ENCODE measurements at regions not wholly inside any gene's neighbourhood (a gene's known extent, or its start where the extent isn't known, plus 50 kb on each side); places are given as distances from the start of the nearest gene placed in this dataset.
A peak's percentile ranks its signal among the peaks of the same experiment; 100 is the strongest.
"Not testable (repeated sequence)": the region's sequence is repeated elsewhere in the genome, so short reads cannot be mapped to it uniquely, and the experiment has no call there.

GRCh38 chr5:23721336-23721735, 213.9 kb downstream of the PRDM9 start:
- DNase-seq (ENCODE audit: low read depth in 2 of 2), result no peak

GRCh38 chr5:23727271-23727670, 219.9 kb downstream of the PRDM9 start:
- no peak for DNase-seq (ENCODE audit: low read depth in 2 of 2)

GRCh38 chr5:23730023-23730422, 222.6 kb downstream of the PRDM9 start:
- no peak for DNase-seq (ENCODE audit: low read depth in 2 of 2)

- DNase-seq (ENCODE audit: low read depth in 2 of 2), result no peak
Measured at GRCh38 chr5:23740029-23740428, 232.6 kb downstream of the PRDM9 start.

GRCh38 chr5:23742701-23743100, 235.3 kb downstream of the PRDM9 start:
- DNase-seq (ENCODE audit: low read depth in 2 of 2), result no peak

- DNase-seq (ENCODE audit: low read depth in 2 of 2), result no peak
Measured at GRCh38 chr5:23755906-23756305, 248.5 kb downstream of the PRDM9 start.

- no peak for DNase-seq (ENCODE audit: low read depth in 2 of 2)
Measured at GRCh38 chr5:23756779-23757178, 249.4 kb downstream of the PRDM9 start.

GRCh38 chr5:23763170-23763569, 255.8 kb downstream of the PRDM9 start:
- DNase-seq (ENCODE audit: low read depth in 2 of 2), result no peak

GRCh38 chr5:23776684-23777083, 269.3 kb downstream of the PRDM9 start:
- no peak for DNase-seq (ENCODE audit: low read depth in 2 of 2)

- DNase-seq (ENCODE audit: low read depth in 2 of 2), result not testable (repeated sequence)
Measured at GRCh38 chr5:23800307-23800706, 292.9 kb downstream of the PRDM9 start.

GRCh38 chr5:23820765-23821471, 313.5 kb downstream of the PRDM9 start:
- DNase-seq (ENCODE audit: low read depth in 2 of 2), result peak; percentile 17 to 21

GRCh38 chr5:23823521-23823920, 316.1 kb downstream of the PRDM9 start:
- DNase-seq (ENCODE audit: low read depth in 2 of 2), result no peak

- no peak for DNase-seq (ENCODE audit: low read depth in 2 of 2)
Measured at GRCh38 chr5:23825196-23825595, 317.8 kb downstream of the PRDM9 start.

GRCh38 chr5:23840083-23840482, 332.7 kb downstream of the PRDM9 start:
- no peak for DNase-seq (ENCODE audit: low read depth in 2 of 2)

GRCh38 chr5:23864786-23865185, 357.4 kb downstream of the PRDM9 start:
- DNase-seq (ENCODE audit: low read depth in 2 of 2), result no peak

GRCh38 chr5:23877847-23878246, 370.4 kb downstream of the PRDM9 start:
- no peak for DNase-seq (ENCODE audit: low read depth in 2 of 2)

GRCh38 chr5:23884405-23885031, 377.1 kb downstream of the PRDM9 start:
- DNase-seq (ENCODE audit: low read depth in 2 of 2), result no peak

- DNase-seq (ENCODE audit: low read depth in 2 of 2), result no peak
Measured at GRCh38 chr5:23893561-23893960, 386.2 kb downstream of the PRDM9 start.

GRCh38 chr5:23895614-23896013, 388.2 kb downstream of the PRDM9 start:
- DNase-seq (ENCODE audit: low read depth in 2 of 2), result no peak

GRCh38 chr5:23930985-23931384, 423.6 kb downstream of the PRDM9 start:
- no peak for DNase-seq (ENCODE audit: low read depth in 2 of 2)

GRCh38 chr5:23951261-23951928, 444.0 kb downstream of the PRDM9 start:
- DNase-seq (ENCODE audit: low read depth in 2 of 2), result not testable (repeated sequence)

- no peak for DNase-seq (ENCODE audit: low read depth in 2 of 2)
Measured at GRCh38 chr5:23963449-23963848, 456.0 kb downstream of the PRDM9 start.

GRCh38 chr5:23977365-23977764, 470.0 kb downstream of the PRDM9 start:
- no peak for DNase-seq (ENCODE audit: low read depth in 2 of 2)

Data from fibroblast of skin of left biceps (primary cell).